ENCODE measurements at regions not wholly inside any gene's neighbourhood (a gene's known extent, or its start where the extent isn't known, plus 50 kb on each side); places are given as distances from the start of the nearest gene placed in this dataset.

DNA sequence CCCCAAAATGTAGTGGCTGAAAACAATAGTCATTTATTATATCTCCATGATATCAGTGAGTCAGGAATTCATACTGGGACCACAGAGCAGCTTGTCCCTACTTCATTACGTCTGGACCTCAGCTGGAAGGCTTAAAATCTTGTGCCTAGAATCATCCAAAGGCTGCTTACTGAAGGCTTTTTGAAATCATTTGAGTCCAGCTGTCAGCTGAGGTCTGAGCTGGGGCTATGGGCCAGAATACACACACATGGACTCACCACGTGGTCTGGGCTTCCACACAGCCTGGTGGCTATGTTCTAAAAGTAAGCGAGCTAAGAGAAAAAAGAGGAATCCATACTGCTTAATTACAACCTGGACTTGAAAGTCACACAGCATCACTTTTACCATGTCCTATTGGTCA lies 209.2 kb downstream of the KCTD12 start:
- TF ChIP-seq POLR2A (IDR thresholded peaks at IDR 0.05), result no peak
- TF ChIP-seq, protein P1, sequence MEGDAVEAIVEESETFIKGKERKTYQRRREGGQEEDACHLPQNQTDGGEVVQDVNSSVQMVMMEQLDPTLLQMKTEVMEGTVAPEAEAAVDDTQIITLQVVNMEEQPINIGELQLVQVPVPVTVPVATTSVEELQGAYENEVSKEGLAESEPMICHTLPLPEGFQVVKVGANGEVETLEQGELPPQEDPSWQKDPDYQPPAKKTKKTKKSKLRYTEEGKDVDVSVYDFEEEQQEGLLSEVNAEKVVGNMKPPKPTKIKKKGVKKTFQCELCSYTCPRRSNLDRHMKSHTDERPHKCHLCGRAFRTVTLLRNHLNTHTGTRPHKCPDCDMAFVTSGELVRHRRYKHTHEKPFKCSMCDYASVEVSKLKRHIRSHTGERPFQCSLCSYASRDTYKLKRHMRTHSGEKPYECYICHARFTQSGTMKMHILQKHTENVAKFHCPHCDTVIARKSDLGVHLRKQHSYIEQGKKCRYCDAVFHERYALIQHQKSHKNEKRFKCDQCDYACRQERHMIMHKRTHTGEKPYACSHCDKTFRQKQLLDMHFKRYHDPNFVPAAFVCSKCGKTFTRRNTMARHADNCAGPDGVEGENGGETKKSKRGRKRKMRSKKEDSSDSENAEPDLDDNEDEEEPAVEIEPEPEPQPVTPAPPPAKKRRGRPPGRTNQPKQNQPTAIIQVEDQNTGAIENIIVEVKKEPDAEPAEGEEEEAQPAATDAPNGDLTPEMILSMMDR (IDR thresholded peaks at IDR 0.05), result no peak
